ENCODE measurements at regions not wholly inside any gene's neighbourhood (a gene's known extent, or its start where the extent isn't known, plus 50 kb on each side); places are given as distances from the start of the nearest gene placed in this dataset.

DNA sequence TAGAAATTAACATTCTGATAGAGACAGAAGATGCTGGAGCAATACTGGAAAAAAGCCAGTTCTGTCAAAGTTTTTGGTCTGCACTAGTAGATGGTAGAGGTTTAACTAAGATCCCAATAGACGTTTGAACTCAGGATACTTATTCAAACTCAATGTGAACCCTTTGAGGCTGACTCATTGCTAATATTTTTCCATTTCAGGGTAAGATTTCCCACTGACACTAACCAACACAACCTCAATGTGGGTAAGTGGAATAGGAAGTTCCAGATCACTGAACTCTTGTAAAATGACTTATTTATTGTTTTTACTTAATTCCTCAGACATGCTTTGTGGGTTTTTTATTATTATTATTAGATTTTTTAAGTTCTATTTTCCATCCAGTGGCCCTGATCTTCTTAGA lies 1024.8 kb downstream of the EPHA3 start:
- TF ChIP-seq, protein P1, sequence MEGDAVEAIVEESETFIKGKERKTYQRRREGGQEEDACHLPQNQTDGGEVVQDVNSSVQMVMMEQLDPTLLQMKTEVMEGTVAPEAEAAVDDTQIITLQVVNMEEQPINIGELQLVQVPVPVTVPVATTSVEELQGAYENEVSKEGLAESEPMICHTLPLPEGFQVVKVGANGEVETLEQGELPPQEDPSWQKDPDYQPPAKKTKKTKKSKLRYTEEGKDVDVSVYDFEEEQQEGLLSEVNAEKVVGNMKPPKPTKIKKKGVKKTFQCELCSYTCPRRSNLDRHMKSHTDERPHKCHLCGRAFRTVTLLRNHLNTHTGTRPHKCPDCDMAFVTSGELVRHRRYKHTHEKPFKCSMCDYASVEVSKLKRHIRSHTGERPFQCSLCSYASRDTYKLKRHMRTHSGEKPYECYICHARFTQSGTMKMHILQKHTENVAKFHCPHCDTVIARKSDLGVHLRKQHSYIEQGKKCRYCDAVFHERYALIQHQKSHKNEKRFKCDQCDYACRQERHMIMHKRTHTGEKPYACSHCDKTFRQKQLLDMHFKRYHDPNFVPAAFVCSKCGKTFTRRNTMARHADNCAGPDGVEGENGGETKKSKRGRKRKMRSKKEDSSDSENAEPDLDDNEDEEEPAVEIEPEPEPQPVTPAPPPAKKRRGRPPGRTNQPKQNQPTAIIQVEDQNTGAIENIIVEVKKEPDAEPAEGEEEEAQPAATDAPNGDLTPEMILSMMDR (IDR thresholded peaks at IDR 0.05; ENCODE audit: extremely low read depth in 1 of 2, insufficient read depth in 1 of 2, low read depth in 1 of 2, low read length in 2 of 2) = no peak
- TF ChIP-seq EZH2 (IDR thresholded peaks at IDR 0.05; ENCODE audit: borderline replicate concordance, low read depth, low read length, severe bottlenecking) (no peak), POLR2A (IDR thresholded peaks at IDR 0.05; ENCODE audit: low read depth, low read length) (no peak), JUN (IDR thresholded peaks at IDR 0.05; ENCODE audit: borderline replicate concordance, insufficient read depth, insufficient read length, low read depth) (no peak), GATA2 (IDR thresholded peaks at IDR 0.05; ENCODE audit: insufficient read depth, insufficient read length, low read depth, low read length) (no peak), POLR2AphosphoS5 (IDR thresholded peaks at IDR 0.05; ENCODE audit: insufficient read depth, low read depth, low read length) (no peak)

Data from endothelial cell of umbilical vein (primary cell).